HG02623 (cell line): ENCODE measurements at regions not wholly inside any gene's neighbourhood (a gene's known extent, or its start where the extent isn't known, plus 50 kb on each side); places are given as distances from the start of the nearest gene placed in this dataset.
A peak's percentile ranks its signal among the peaks of the same experiment; 100 is the strongest.
"Not testable (repeated sequence)": the region's sequence is repeated elsewhere in the genome, so short reads cannot be mapped to it uniquely, and the experiment has no call there.

ENCODE experiments used
- ATAC-seq: cut with Tn5 transposase; IDR thresholded peaks from one replicate; pipeline ENCODE4 v1.9.1; 2021; ENCODE audit warnings: moderate library complexity; ENCODE audit not compliant: unreplicated experiment

- no peak for ATAC-seq
These were observed 290.7 kb upstream of the FOLH1 start for GRCh38 chr11:49499117-49499516.

GRCh38 chr11:49505231-49505630 lies 296.8 kb upstream of the FOLH1 start:
- ATAC-seq: no peak

GRCh38 chr11:49526240-49526829 lies 317.9 kb upstream of the FOLH1 start:
- ATAC-seq: peak; percentile 94

- ATAC-seq: no peak
These were observed 324.8 kb upstream of the FOLH1 start for GRCh38 chr11:49533204-49533603.

- ATAC-seq: not testable (repeated sequence)
These were observed 330.5 kb upstream of the FOLH1 start for GRCh38 chr11:49538927-49539326.

- not testable (repeated sequence) for ATAC-seq
These were observed 350.0 kb upstream of the FOLH1 start for GRCh38 chr11:49558261-49558847.

GRCh38 chr11:49560593-49560992 lies 352.2 kb upstream of the FOLH1 start:
- ATAC-seq: not testable (repeated sequence)

- ATAC-seq: not testable (repeated sequence)
These were observed 353.0 kb upstream of the FOLH1 start for GRCh38 chr11:49561240-49561880.

- not testable (repeated sequence) for ATAC-seq
These were observed 353.9 kb upstream of the FOLH1 start for GRCh38 chr11:49562262-49562661.

- not testable (repeated sequence) for ATAC-seq
These were observed 371.1 kb upstream of the FOLH1 start for GRCh38 chr11:49579492-49579891.

GRCh38 chr11:49585495-49585894 lies 366.7 kb upstream of the OR4C13 start:
- ATAC-seq: not testable (repeated sequence)

- not testable (repeated sequence) for ATAC-seq
These were observed 343.3 kb upstream of the OR4C13 start for GRCh38 chr11:49608892-49609291.

- ATAC-seq: not testable (repeated sequence)
These were observed 328.3 kb upstream of the OR4C13 start for GRCh38 chr11:49623872-49624271.

- not testable (repeated sequence) for ATAC-seq
These were observed 281.5 kb upstream of the OR4C13 start for GRCh38 chr11:49670705-49671104.

GRCh38 chr11:49702121-49702520 lies 250.1 kb upstream of the OR4C13 start:
- ATAC-seq: not testable (repeated sequence)

- not testable (repeated sequence) for ATAC-seq
These were observed 201.7 kb upstream of the OR4C13 start for GRCh38 chr11:49750447-49750846.

- ATAC-seq: not testable (repeated sequence)
These were observed 201.2 kb upstream of the OR4C13 start for GRCh38 chr11:49750960-49751359.

- not testable (repeated sequence) for ATAC-seq
These were observed 171.4 kb upstream of the OR4C13 start for GRCh38 chr11:49780791-49781190.

GRCh38 chr11:49782000-49782399 lies 170.2 kb upstream of the OR4C13 start:
- not testable (repeated sequence) for ATAC-seq

- not testable (repeated sequence) for ATAC-seq
These were observed 168.3 kb upstream of the OR4C13 start for GRCh38 chr11:49783841-49784240.

GRCh38 chr11:49789787-49790186 lies 162.4 kb upstream of the OR4C13 start:
- not testable (repeated sequence) for ATAC-seq

- not testable (repeated sequence) for ATAC-seq
These were observed 153.9 kb upstream of the OR4C13 start for GRCh38 chr11:49798206-49798837.
